SK-N-SH (cell line): ENCODE measurements at regions not wholly inside any gene's neighbourhood (a gene's known extent, or its start where the extent isn't known, plus 50 kb on each side); places are given as distances from the start of the nearest gene placed in this dataset.

ENCODE experiments used
- CTCF ChIA-PET: fragments of 300-600, 350-600 bp; formaldehyde crosslinking; extraction: SDS; loops from one replicate; lab custom pipeline; 2021; lab: Yijun Ruan, JAX
- POLR2A ChIA-PET: fragments of 350-600 bp; sonication (Branson Sonifier 250); formaldehyde crosslinking; extraction: SDS; loops from one replicate; lab custom pipeline; 2020; ENCODE audit warnings: antibody characterized with exemption, inconsistent platforms; lab: Yijun Ruan, JAX
- DNase-seq: peaks from one replicate; pipeline ENCODE4 v3.0.0; 2012
- H2AFZ ChIP-seq: fragments of 200-600 bp; sonication (generic); 2 replicates; pipeline ENCODE4 v1.8.1; 2016; ENCODE audit warnings: antibody characterized with exemption, mild to moderate bottlenecking, low read depth
- H3F3A ChIP-seq: fragments of 200-600 bp; sonication (generic); replicated peaks from 2 replicates; pipeline ENCODE3; 2016; ENCODE audit warnings: antibody characterized with exemption, mild to moderate bottlenecking; ENCODE audit not compliant: insufficient read depth
- H3K27ac ChIP-seq, 2 experiments: fragments of 200-500 bp in 1 of 2; fragments of 200-600 bp in 1 of 2; sonication (Bioruptor generic) in 1 of 2; sonication (generic), shearing (Covaris generic) in 1 of 2; 2 replicates each; pipeline versions ENCODE4 v1.5.1 to v1.6.1; 2014 to 2016; ENCODE audit warnings: low read depth in 2 of 2, inconsistent platforms in 1 of 2, low read length in 1 of 2, mild to moderate bottlenecking in 1 of 2, mixed read lengths in 1 of 2
- H3K27me3 ChIP-seq: fragments of 200-600 bp; sonication (generic), shearing (Covaris generic); 2 replicates; pipeline ENCODE4 v1.6.1; 2016; ENCODE audit warnings: mixed run types; ENCODE audit not compliant: insufficient read depth
- H3K36me3 ChIP-seq, 2 experiments: fragments of 200-500 bp in 1 of 2; fragments of 200-600 bp in 1 of 2; sonication (Bioruptor generic) in 1 of 2; sonication (generic) in 1 of 2; replicated peaks in 1 of 2; 2 replicates each; pipeline versions ENCODE3 to v1.5.1; 2014 to 2016; ENCODE audit warnings: low read length in 1 of 2, mild to moderate bottlenecking in 1 of 2; ENCODE audit not compliant: insufficient read depth in 2 of 2, control insufficient read depth in 1 of 2
- H3K4me1 ChIP-seq, 2 experiments: fragments of 200-500 bp in 1 of 2; fragments of 200-600 bp in 1 of 2; sonication (Bioruptor generic) in 1 of 2; sonication (generic), shearing (Covaris generic) in 1 of 2; 2 replicates each; pipeline versions ENCODE4 v1.5.1 to v1.6.1; 2014 to 2016; ENCODE audit warnings: low read depth in 1 of 2, low read length in 1 of 2, mixed run types in 1 of 2; ENCODE audit not compliant: insufficient read depth in 2 of 2, control insufficient read depth in 1 of 2
- H3K4me2 ChIP-seq: fragments of 200-600 bp; sonication (generic), shearing (Covaris generic); 2 replicates; pipeline ENCODE4 v1.6.1; 2017; ENCODE audit warnings: mixed run types
- H3K4me3 ChIP-seq, 2 experiments: fragments of 200-500 bp in 1 of 2; fragments of 200-600 bp in 1 of 2; sonication (Bioruptor generic) in 1 of 2; sonication (generic), shearing (Covaris generic) in 1 of 2; 2 replicates each; pipeline versions ENCODE4 v1.5.1 to v1.8.1; 2014 to 2016; ENCODE audit warnings: low read depth in 2 of 2, inconsistent platforms in 1 of 2, low read length in 1 of 2, mild to moderate bottlenecking in 1 of 2, mixed read lengths in 1 of 2, moderate library complexity in 1 of 2
- H3K79me2 ChIP-seq: fragments of 200-600 bp; sonication (generic); 2 replicates; pipeline ENCODE4 v1.8.1; 2017; ENCODE audit warnings: mild to moderate bottlenecking; ENCODE audit not compliant: insufficient read depth
- H3K9ac ChIP-seq: fragments of 200-600 bp; sonication (generic); 2 replicates; pipeline ENCODE4 v1.6.1; 2017; ENCODE audit warnings: mixed run types
- H3K9me2 ChIP-seq: fragments of 200-600 bp; sonication (generic); 2 replicates; pipeline ENCODE4 v1.6.1; 2017; ENCODE audit warnings: mixed run types
- H3K9me3 ChIP-seq: fragments of 200-600 bp; sonication (generic); 2 replicates; pipeline ENCODE4 v1.6.1; 2017; ENCODE audit warnings: mixed run types, mild to moderate bottlenecking, moderate library complexity
- H4K20me1 ChIP-seq: fragments of 200-600 bp; sonication (generic); 2 replicates; pipeline ENCODE4 v1.6.1; 2017; ENCODE audit warnings: mild to moderate bottlenecking, mixed run types; ENCODE audit not compliant: insufficient read depth
- ELF1 ChIP-seq: IDR thresholded peaks from 2 replicates; pipeline ENCODE4 v1.4.0; 2012
- EZH2phosphoT487 ChIP-seq: fragments of 200-600 bp; sonication (generic); IDR thresholded peaks from 2 replicates; pipeline ENCODE4 v1.6.1; 2017; ENCODE audit warnings: low read depth, mixed run types, mild to moderate bottlenecking, antibody characterized with exemption, moderate library complexity, borderline replicate concordance
- FOSL2 ChIP-seq: IDR thresholded peaks from 2 replicates; pipeline ENCODE4 v1.4.0; 2012; ENCODE audit warnings: low read depth, mild to moderate bottlenecking, moderate library complexity, borderline replicate concordance
- FOXM1 ChIP-seq: IDR thresholded peaks from 2 replicates; pipeline ENCODE4 v1.4.0; 2012; ENCODE audit warnings: low read depth, mild to moderate bottlenecking
- GABPA ChIP-seq: IDR thresholded peaks from 2 replicates; pipeline ENCODE4 v1.4.0; 2012; ENCODE audit warnings: low read depth, mild to moderate bottlenecking
- MEF2A ChIP-seq: IDR thresholded peaks from 2 replicates; pipeline ENCODE4 v1.4.0; 2012; ENCODE audit warnings: low read depth, borderline replicate concordance
- NRF1 ChIP-seq: IDR thresholded peaks from 2 replicates; pipeline ENCODE4 v1.6.1; 2012; ENCODE audit warnings: low read depth, mild to moderate bottlenecking, low read length
- POLR2AphosphoS5 ChIP-seq: IDR thresholded peaks from 2 replicates; pipeline ENCODE4 v1.6.1; 2012; ENCODE audit warnings: low read depth, low read length
- RFX5 ChIP-seq: IDR thresholded peaks from 2 replicates; pipeline ENCODE4 v1.6.1; 2012; ENCODE audit warnings: mild to moderate bottlenecking, improper control_type of control experiment, low read length
- RXRA ChIP-seq: IDR thresholded peaks from 2 replicates; pipeline ENCODE4 v1.4.0; 2012; ENCODE audit warnings: low read depth, mild to moderate bottlenecking, borderline replicate concordance
- SIN3A ChIP-seq: IDR thresholded peaks from 2 replicates; pipeline ENCODE4 v1.6.1; 2012; ENCODE audit warnings: low read depth, mild to moderate bottlenecking, low read length, moderate library complexity, borderline replicate concordance
- SMC3 ChIP-seq: IDR thresholded peaks from 2 replicates; pipeline ENCODE4 v1.6.1; 2012; ENCODE audit warnings: low read depth, low read length, improper control_type of control experiment
- TAF1 ChIP-seq: IDR thresholded peaks from 2 replicates; pipeline ENCODE4 v1.6.1; 2012; ENCODE audit warnings: low read depth, mild to moderate bottlenecking, low read length, moderate library complexity, borderline replicate concordance
- TCF12 ChIP-seq: IDR thresholded peaks from 2 replicates; pipeline ENCODE4 v1.4.0; 2012
- YY1 ChIP-seq: IDR thresholded peaks from 2 replicates; pipeline ENCODE4 v1.4.0; 2012; ENCODE audit warnings: low read depth, mild to moderate bottlenecking
- WGBS: methylation state at CpG from one replicate; pipeline ENCODE4 v1.1.6; 2017; ENCODE audit warnings: low lambda C conversion rate; 5-methylcytosine and 5-hydroxymethylcytosine counted together
- TF ChIP-seq, protein P1 (sequence below): fragments of 200-600 bp; sonication (generic); IDR thresholded peaks from 2 replicates; pipeline ENCODE4 v1.6.1; 2017; ENCODE audit warnings: antibody characterized with exemption, mild to moderate bottlenecking, moderate library complexity
- TF ChIP-seq, protein P2 (sequence below): fragments of 150-350 bp; IDR thresholded peaks from 2 replicates; pipeline ENCODE4 v1.6.1; 2016; ENCODE audit warnings: mild to moderate bottlenecking, low read depth, low read length

DNA sequence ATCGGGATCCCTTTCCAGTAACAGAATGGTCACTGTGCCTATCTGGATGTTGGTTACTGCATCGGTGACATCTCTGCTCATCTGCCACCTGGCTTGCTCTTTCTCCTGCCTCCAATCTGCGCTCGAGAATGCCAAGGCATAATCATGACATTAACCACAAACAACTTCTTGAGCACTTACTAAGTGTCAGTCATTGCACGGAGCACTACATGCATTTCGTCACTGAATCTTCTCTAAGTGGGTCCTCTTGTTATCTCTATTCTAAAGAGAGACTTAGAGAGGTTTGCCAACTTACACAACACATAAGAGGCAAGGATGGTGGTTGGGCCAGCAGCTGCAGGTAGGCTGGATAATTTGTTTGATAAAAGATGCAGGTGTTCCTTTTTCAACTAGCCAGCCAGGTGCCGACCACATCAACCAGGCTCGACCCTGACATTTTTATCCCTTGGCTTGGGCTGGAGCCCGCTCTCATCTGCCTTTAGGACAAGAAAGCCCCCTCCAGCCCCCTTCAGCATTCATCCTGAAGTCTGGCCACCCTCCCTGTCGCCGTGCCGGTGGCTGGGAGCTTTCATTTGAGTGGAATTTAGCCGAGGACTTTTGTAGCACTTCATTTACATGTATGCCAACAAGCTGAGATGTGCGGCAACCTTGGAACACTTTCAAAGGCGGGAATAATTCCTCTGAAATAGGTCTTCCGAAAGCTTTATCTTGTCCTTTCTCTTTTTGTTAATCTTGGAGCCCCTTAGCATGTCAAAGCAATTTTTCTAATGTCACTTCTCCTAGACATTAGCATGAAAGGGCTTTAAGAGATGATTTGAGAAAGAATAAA, 89.3 kb upstream of the NKD1 start:
- Histone ChIP-seq H3K9ac (no peak overlapping the region), H3K9me2 (no peaks in the 10 kb centered on the region)
- CTCF ChIA-PET: interaction anchor here (0.6 kb wide), 1 partner anchor 206 kb away, joined by 3 read pairs; no protein-coding TSS in a partner anchor
- TF ChIP-seq, protein P1, sequence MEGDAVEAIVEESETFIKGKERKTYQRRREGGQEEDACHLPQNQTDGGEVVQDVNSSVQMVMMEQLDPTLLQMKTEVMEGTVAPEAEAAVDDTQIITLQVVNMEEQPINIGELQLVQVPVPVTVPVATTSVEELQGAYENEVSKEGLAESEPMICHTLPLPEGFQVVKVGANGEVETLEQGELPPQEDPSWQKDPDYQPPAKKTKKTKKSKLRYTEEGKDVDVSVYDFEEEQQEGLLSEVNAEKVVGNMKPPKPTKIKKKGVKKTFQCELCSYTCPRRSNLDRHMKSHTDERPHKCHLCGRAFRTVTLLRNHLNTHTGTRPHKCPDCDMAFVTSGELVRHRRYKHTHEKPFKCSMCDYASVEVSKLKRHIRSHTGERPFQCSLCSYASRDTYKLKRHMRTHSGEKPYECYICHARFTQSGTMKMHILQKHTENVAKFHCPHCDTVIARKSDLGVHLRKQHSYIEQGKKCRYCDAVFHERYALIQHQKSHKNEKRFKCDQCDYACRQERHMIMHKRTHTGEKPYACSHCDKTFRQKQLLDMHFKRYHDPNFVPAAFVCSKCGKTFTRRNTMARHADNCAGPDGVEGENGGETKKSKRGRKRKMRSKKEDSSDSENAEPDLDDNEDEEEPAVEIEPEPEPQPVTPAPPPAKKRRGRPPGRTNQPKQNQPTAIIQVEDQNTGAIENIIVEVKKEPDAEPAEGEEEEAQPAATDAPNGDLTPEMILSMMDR: no peak
- no peak for TF ChIP-seq ELF1
- TF ChIP-seq GABPA: no peak
- no peak for TF ChIP-seq RXRA
- TF ChIP-seq, protein P2, sequence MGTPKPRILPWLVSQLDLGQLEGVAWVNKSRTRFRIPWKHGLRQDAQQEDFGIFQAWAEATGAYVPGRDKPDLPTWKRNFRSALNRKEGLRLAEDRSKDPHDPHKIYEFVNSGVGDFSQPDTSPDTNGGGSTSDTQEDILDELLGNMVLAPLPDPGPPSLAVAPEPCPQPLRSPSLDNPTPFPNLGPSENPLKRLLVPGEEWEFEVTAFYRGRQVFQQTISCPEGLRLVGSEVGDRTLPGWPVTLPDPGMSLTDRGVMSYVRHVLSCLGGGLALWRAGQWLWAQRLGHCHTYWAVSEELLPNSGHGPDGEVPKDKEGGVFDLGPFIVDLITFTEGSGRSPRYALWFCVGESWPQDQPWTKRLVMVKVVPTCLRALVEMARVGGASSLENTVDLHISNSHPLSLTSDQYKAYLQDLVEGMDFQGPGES: no peak
- no peak for TF ChIP-seq FOXM1
- no peak for TF ChIP-seq SMC3
- TF ChIP-seq SIN3A: no peak
- TF ChIP-seq MEF2A: no peak
- TF ChIP-seq, all 33 proteins: peak for 0
- Histone ChIP-seq H3K79me2 (no peaks in the 10 kb centered on the region), H3F3A (no peaks in the 10 kb centered on the region), H3K4me2 (no peak overlapping the region), H3K4me1 (peaks cover 0 to 26% of the 10 kb centered on the region in 2 experiments; a peak in 1 of 4 replicates), H3K36me3 (no peaks in the 10 kb centered on the region), H3K4me3 (no peak overlapping the region), H3K27ac (no peak overlapping the region), H4K20me1 (no peaks in the 10 kb centered on the region), H3K9me3 (no peaks in the 10 kb centered on the region), H2AFZ (no peak overlapping the region), H3K27me3 (peaks cover 12% of the 10 kb centered on the region; the same call in 1 of the 2 replicates)
- no peak for DNase-seq
- POLR2A ChIA-PET: no interaction called here
- 49% methylated on average over 14 of the region's 16 CpGs for WGBS

DNA sequence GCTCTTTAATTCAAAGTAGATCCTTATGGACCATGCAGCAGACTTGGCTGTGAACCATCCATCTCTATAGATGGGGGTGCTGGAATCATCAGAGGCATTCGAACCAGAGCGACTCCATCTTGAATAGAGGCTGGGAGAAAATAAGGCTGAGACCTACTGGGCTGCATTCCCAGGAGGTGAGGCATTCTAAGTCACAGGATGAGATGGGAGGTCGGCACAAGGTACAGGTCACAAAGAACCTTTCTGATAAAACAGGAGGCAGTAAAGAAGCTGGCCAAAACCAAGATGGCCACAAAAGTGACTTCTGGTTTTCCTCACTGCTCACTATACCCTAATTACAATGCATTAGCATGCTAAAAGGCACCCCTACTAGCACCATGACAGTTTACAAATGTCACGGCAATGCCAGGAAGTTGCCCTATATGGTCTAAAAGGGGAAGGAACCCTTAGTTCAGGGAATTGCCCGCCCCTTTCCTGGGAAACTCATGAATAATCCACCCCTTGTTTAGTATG, 89.2 kb upstream of the BRD7 start:
- Histone ChIP-seq H3K4me1 (peaks cover 0 to 21% of the 10 kb centered on the region in 2 experiments; a peak in 1 of 4 replicates), H3K27me3 (peaks cover 12% of the 10 kb centered on the region; the same call in 1 of the 2 replicates), H3K9me3 (no peaks in the 10 kb centered on the region), H3K36me3 (no peaks in the 10 kb centered on the region), H3K9ac (no peak overlapping the region), H3K4me2 (no peak overlapping the region), H3K27ac (no peak overlapping the region), H3K9me2 (no peaks in the 10 kb centered on the region), H3K4me3 (no peak overlapping the region), H3K79me2 (no peaks in the 10 kb centered on the region), H4K20me1 (no peaks in the 10 kb centered on the region), H2AFZ (no peak overlapping the region), H3F3A (no peaks in the 10 kb centered on the region)
- TF ChIP-seq ELF1 (no peak), RXRA (no peak), MEF2A (no peak), TAF1 (no peak), YY1 (no peak), TCF12 (no peak), FOSL2 (no peak), POLR2AphosphoS5 (no peak), FOXM1 (no peak), RFX5 (no peak), EZH2phosphoT487 (no peak), SMC3 (no peak), NRF1 (no peak)
- TF ChIP-seq, protein P2: no peak
- DNase-seq: no peak
- WGBS: 38% methylated on average over 5 of the region's 5 CpGs
- POLR2A ChIA-PET: no interaction called here
- CTCF ChIA-PET: interaction anchor here (0.6 kb wide), 1 partner anchor 207 kb away, joined by 3 read pairs; no protein-coding TSS in a partner anchor
